GM12878 (cell line): ENCODE measurements at regions not wholly inside any gene's neighbourhood (a gene's known extent, or its start where the extent isn't known, plus 50 kb on each side); places are given as distances from the start of the nearest gene placed in this dataset.

Experiments
- ATAC-seq: fragments of 200-7000 bp; cut with Tn5 transposase; 3 replicates; pipeline ENCODE4 v1.9.1; 2020; ENCODE audit warnings: mild to moderate bottlenecking, moderate library complexity
- BruUV-seq: library from RNA; stranded (reverse); fragments of 400-500 nt; replicated peaks from 2 replicates; lab custom pipeline; 2021; lab: Mats Ljungman, UMichigan
- CTCF ChIA-PET: fragments of 300-600 bp; sonication (Branson Sonifier 250); formaldehyde crosslinking; extraction: SDS; loops from one replicate; lab custom pipeline; 2021; ENCODE audit warnings: inconsistent platforms; lab: Yijun Ruan, JAX
- POLR2A ChIA-PET: fragments of 350-600 bp; formaldehyde crosslinking; extraction: SDS; loops from one replicate; lab custom pipeline; 2021; ENCODE audit warnings: inconsistent platforms; lab: Charles Lee
- RAD21 ChIA-PET: fragments of 300-600 bp; sonication (Branson Sonifier 250); formaldehyde crosslinking; loops from one replicate; lab custom pipeline; 2023; ENCODE audit warnings: antibody characterized with exemption; ENCODE audit not compliant: unreplicated experiment; lab: Charles Lee
- SMC1A ChIA-PET: fragments of 300-600 bp; sonication (Branson Sonifier 250); formaldehyde crosslinking; loops from one replicate; lab custom pipeline; 2023; ENCODE audit not compliant: unreplicated experiment, uncharacterized antibody; lab: Charles Lee
- DNase-seq: peaks from one replicate; pipeline ENCODE4 v3.0.0-alpha.2; 2011; ENCODE audit warnings: low read depth, low spot score
- FAIRE-seq: peaks from 3 replicates; lab custom pipeline; 2011; peaks lifted over from hg19 to GRCh38; lab: Jason Lieb, UNC
- H2AFZ ChIP-seq: 2 replicates; pipeline ENCODE4 v1.6.0; 2011; ENCODE audit warnings: low read depth, low read length, control low read depth; ENCODE audit not compliant: control insufficient read depth
- H3K27ac ChIP-seq: 2 replicates; pipeline ENCODE4 v1.5.1; 2011; ENCODE audit warnings: control low read depth; ENCODE audit not compliant: control insufficient read depth, insufficient read depth
- H3K27me3 ChIP-seq, 2 experiments: replicated peaks in 1 of 2; 2 replicates each; pipeline versions ENCODE4 v1.6.0 to v1.6.1; 2011; ENCODE audit warnings: low read length in 1 of 2; ENCODE audit not compliant: control insufficient read depth in 2 of 2, insufficient read depth in 2 of 2
- H3K36me3 ChIP-seq, 2 experiments: 2 replicates each; pipeline ENCODE4 v1.5.1; 2011; ENCODE audit warnings: low read length in 1 of 2; ENCODE audit not compliant: control insufficient read depth in 2 of 2, insufficient read depth in 2 of 2
- H3K4me1 ChIP-seq: 2 replicates; pipeline ENCODE4 v1.6.1; 2011; ENCODE audit warnings: mild to moderate bottlenecking, low read length, moderate library complexity, mixed read lengths; ENCODE audit not compliant: control insufficient read depth, insufficient read depth
- H3K4me2 ChIP-seq: 2 replicates; pipeline ENCODE4 v1.6.0; 2011; ENCODE audit warnings: control low read depth; ENCODE audit not compliant: control insufficient read depth, insufficient read depth
- H3K4me3 ChIP-seq: fragments of 200-600 bp; sonication (generic); 2 replicates; pipeline ENCODE4 v1.5.1; 2016
- H3K79me2 ChIP-seq: 2 replicates; pipeline ENCODE4 v1.6.0; 2011; ENCODE audit warnings: low read length; ENCODE audit not compliant: control insufficient read depth, insufficient read depth
- H3K9ac ChIP-seq: 2 replicates; pipeline ENCODE4 v1.8.0; 2011; ENCODE audit warnings: low read length, control low read depth, mixed read lengths; ENCODE audit not compliant: control insufficient read depth, insufficient read depth
- H3K9me3 ChIP-seq: replicated peaks from 3 replicates; pipeline ENCODE4 v1.5.1; 2011; ENCODE audit warnings: mild to moderate bottlenecking, low read length; ENCODE audit not compliant: control insufficient read depth, insufficient read depth
- H4K20me1 ChIP-seq: 2 replicates; pipeline ENCODE4 v1.6.0; 2011; ENCODE audit not compliant: control insufficient read depth, insufficient read depth
- ATF7 ChIP-seq: fragments of 450-650 bp; IDR thresholded peaks from 2 replicates; pipeline ENCODE4 v1.6.1; 2016; ENCODE audit warnings: low read depth, mild to moderate bottlenecking
- EGR1 ChIP-seq, 2 experiments: IDR thresholded peaks; 1 replicate in 1 of 2; 2 replicates in 1 of 2; pipeline ENCODE4 v1.6.1; 2011 to 2012; ENCODE audit warnings: low read depth in 2 of 2, low read length in 2 of 2, borderline replicate concordance in 1 of 2, mild to moderate bottlenecking in 1 of 2, moderate library complexity in 1 of 2
- POU2F2 ChIP-seq: IDR thresholded peaks from 3 replicates; pipeline ENCODE4 v1.6.1; 2011; ENCODE audit warnings: low read depth, mild to moderate bottlenecking, low read length, borderline replicate concordance
- SIN3A ChIP-seq: IDR thresholded peaks from 2 replicates; pipeline ENCODE4 v1.6.1; 2012; ENCODE audit warnings: low read depth, low read length, improper control_type of control experiment
- WGBS: methylation state at CpG from one replicate; pipeline ENCODE4 v1.1.6; 2016; ENCODE audit warnings: low lambda C conversion rate; ENCODE audit not compliant: insufficient replicate concordance, insufficient coverage; ENCODE audit errors: missing lambda C conversion rate; 5-methylcytosine and 5-hydroxymethylcytosine counted together
- in situ Hi-C: fragments of 300-500 bp; cut with MboI; formaldehyde crosslinking; loops from 9 replicates; pipeline ENCODE4 v1.14.3; 2018; ENCODE audit warnings: mixed read lengths
- intact Hi-C: fragments of 100-400 bp; cut with micrococcal nuclease; formaldehyde crosslinking; loops from one replicate; pipeline ENCODE4 v1.14.2; 2022; ENCODE audit not compliant: unreplicated experiment
- TF ChIP-seq, protein P1 (sequence below): fragments of 450-650 bp; IDR thresholded peaks from 2 replicates; pipeline ENCODE4 v1.6.1; 2017; ENCODE audit warnings: mild to moderate bottlenecking, low read depth, inconsistent platforms; ENCODE audit not compliant: poor library complexity, severe bottlenecking

DNA sequence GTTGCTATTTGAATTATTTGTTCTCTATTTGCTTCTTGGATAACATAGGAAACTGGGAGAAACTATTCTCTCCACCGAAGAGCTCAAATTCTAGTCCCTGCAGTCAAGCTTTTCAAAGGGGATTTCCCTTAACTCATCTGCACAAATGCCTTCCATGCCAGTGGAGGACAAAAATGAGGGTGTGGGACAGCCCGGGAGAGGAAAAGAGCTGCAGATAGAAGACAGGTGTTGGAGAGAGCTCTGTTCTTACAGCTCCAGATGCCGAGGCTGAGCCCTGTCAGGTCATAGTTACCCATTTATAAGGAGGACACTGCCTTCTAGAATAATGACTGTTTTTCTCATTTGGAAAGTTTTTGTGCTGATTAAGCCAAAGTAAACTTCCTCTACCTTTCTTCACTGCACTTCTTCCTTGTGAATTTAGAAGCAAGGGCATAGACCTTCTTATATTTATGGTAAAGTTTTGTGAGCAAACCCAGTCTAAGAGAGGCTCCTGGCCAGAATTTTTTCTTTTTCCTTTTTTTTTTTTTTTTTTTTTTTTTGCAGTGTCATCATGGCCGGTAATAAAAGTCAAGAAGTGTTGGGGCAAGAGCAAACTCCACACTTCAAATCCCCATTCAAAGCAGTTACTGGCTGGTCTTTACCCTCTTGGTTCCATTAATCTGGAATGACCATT is 177.2 kb downstream of the ABCC12 start:
- SMC1A ChIA-PET, result interaction anchor here (1.4 to 3.4 kb wide), 5 partner anchors 8 to 18 kb away, joined by 3 to 11 read pairs (median 5); no protein-coding TSS in a partner anchor
- CTCF ChIA-PET, result interaction anchor here (1.1 to 2.5 kb wide), 3 partner anchors 14 to 186 kb away, joined by 3 to 8 read pairs (median 5); no protein-coding TSS in a partner anchor
- Histone ChIP-seq H3K36me3 (no peaks in the 10 kb centered on the region), H3K9ac (no peak overlapping the region), H3K79me2 (no peaks in the 10 kb centered on the region), H3K4me1 (no peaks in the 10 kb centered on the region), H3K27me3 (no peaks in the 10 kb centered on the region), H2AFZ (no peak overlapping the region), H4K20me1 (no peaks in the 10 kb centered on the region), H3K4me2 (no peak overlapping the region), H3K27ac (no peak overlapping the region), H3K4me3 (no peak overlapping the region), H3K9me3 (no peaks in the 10 kb centered on the region)
- FAIRE-seq (no peak), DNase-seq (no peak), ATAC-seq (no peak)
- POLR2A ChIA-PET, result no interaction called here
- 18% methylated on average over 4 of the region's 4 CpGs for WGBS
- BruUV-seq, result no TSS peak
- RAD21 ChIA-PET, result interaction anchor here (1.4 kb wide), 1 partner anchor 78 kb away, joined by 4 read pairs; no protein-coding TSS in a partner anchor
- TF ChIP-seq ATF7, result no peak
- no peak for TF ChIP-seq SIN3A
- no peak for TF ChIP-seq EGR1 (IDR thresholded peaks at IDR 0.05; ENCODE audit: borderline replicate concordance in 1 of 2, low read depth in 2 of 2, low read length in 2 of 2)
- TF ChIP-seq POU2F2, result no peak
- TF ChIP-seq, protein P1, sequence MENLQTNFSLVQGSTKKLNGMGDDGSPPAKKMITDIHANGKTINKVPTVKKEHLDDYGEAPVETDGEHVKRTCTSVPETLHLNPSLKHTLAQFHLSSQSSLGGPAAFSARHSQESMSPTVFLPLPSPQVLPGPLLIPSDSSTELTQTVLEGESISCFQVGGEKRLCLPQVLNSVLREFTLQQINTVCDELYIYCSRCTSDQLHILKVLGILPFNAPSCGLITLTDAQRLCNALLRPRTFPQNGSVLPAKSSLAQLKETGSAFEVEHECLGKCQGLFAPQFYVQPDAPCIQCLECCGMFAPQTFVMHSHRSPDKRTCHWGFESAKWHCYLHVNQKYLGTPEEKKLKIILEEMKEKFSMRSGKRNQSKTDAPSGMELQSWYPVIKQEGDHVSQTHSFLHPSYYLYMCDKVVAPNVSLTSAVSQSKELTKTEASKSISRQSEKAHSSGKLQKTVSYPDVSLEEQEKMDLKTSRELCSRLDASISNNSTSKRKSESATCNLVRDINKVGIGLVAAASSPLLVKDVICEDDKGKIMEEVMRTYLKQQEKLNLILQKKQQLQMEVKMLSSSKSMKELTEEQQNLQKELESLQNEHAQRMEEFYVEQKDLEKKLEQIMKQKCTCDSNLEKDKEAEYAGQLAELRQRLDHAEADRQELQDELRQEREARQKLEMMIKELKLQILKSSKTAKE, result no peak
- in situ Hi-C loops (no loop called here), intact Hi-C loops (no loop called here)
